ENCODE measurements at regions not wholly inside any gene's neighbourhood (a gene's known extent, or its start where the extent isn't known, plus 50 kb on each side); places are given as distances from the start of the nearest gene placed in this dataset.

- intact Hi-C loops (cut with DNase I), result no loop called here
- no peak overlapping the region for H3K27ac ChIP-seq
- H3K27me3 ChIP-seq, result no peaks in the 10 kb centered on the region
- H3K9me3 ChIP-seq, result no peaks in the 10 kb centered on the region
- DNase-seq (ENCODE audit: low spot score in 2 of 2), result no peak
- TF ChIP-seq CTCF (IDR thresholded peaks at IDR 0.05), result no peak
- H3K4me1 ChIP-seq, result no peaks in the 10 kb centered on the region
- no peaks in the 10 kb centered on the region for H3K36me3 ChIP-seq
- no peak overlapping the region for H3K4me3 ChIP-seq
Observed at GRCh38 chr10:113313722-113314121, 239.1 kb upstream of the HABP2 start.

GRCh38 chr10:113316506-113316905 is 236.3 kb upstream of the HABP2 start:
- Histone ChIP-seq H3K4me3 (no peak overlapping the region), H3K36me3 (no peaks in the 10 kb centered on the region), H3K27ac (no peak overlapping the region), H3K4me1 (no peaks in the 10 kb centered on the region), H3K9me3 (no peaks in the 10 kb centered on the region), H3K27me3 (no peaks in the 10 kb centered on the region)
- DNase-seq (ENCODE audit: low spot score in 2 of 2), result no peak
- intact Hi-C loops (cut with DNase I), result no loop called here
- no peak for TF ChIP-seq CTCF (IDR thresholded peaks at IDR 0.05)

GRCh38 chr10:113317489-113317888 is 235.4 kb upstream of the HABP2 start:
- Histone ChIP-seq H3K27me3 (no peaks in the 10 kb centered on the region), H3K4me3 (no peak overlapping the region), H3K9me3 (no peaks in the 10 kb centered on the region), H3K36me3 (no peaks in the 10 kb centered on the region), H3K27ac (no peak overlapping the region), H3K4me1 (no peaks in the 10 kb centered on the region)
- intact Hi-C loops (cut with DNase I), result no loop called here
- TF ChIP-seq CTCF (IDR thresholded peaks at IDR 0.05), result no peak
- DNase-seq (ENCODE audit: low spot score in 2 of 2), result no peak

GRCh38 chr10:113319479-113319878 is 233.4 kb upstream of the HABP2 start:
- Histone ChIP-seq H3K4me3 (no peak overlapping the region), H3K36me3 (no peaks in the 10 kb centered on the region), H3K4me1 (no peaks in the 10 kb centered on the region), H3K27ac (no peak overlapping the region), H3K27me3 (no peaks in the 10 kb centered on the region), H3K9me3 (no peaks in the 10 kb centered on the region)
- no peak for TF ChIP-seq CTCF (IDR thresholded peaks at IDR 0.05)
- DNase-seq (ENCODE audit: low spot score in 2 of 2), result no peak
- intact Hi-C loops (cut with DNase I), result no loop called here

GRCh38 chr10:113320211-113320610 is 232.6 kb upstream of the HABP2 start:
- Histone ChIP-seq H3K36me3 (no peaks in the 10 kb centered on the region), H3K27ac (no peak overlapping the region), H3K4me3 (no peak overlapping the region), H3K27me3 (no peaks in the 10 kb centered on the region), H3K9me3 (no peaks in the 10 kb centered on the region), H3K4me1 (no peaks in the 10 kb centered on the region)
- intact Hi-C loops (cut with DNase I), result no loop called here
- no peak for DNase-seq (ENCODE audit: low spot score in 2 of 2)
- no peak for TF ChIP-seq CTCF (IDR thresholded peaks at IDR 0.05)

GRCh38 chr10:113320987-113321386 is 231.9 kb upstream of the HABP2 start:
- Histone ChIP-seq H3K9me3 (no peaks in the 10 kb centered on the region), H3K4me3 (no peak overlapping the region), H3K36me3 (no peaks in the 10 kb centered on the region), H3K4me1 (peaks cover 0 to 6% of the 10 kb centered on the region in 2 donors), H3K27ac (no peak overlapping the region), H3K27me3 (no peaks in the 10 kb centered on the region)
- no peak for DNase-seq (ENCODE audit: low spot score in 2 of 2)
- TF ChIP-seq CTCF (IDR thresholded peaks at IDR 0.05), result no peak
- intact Hi-C loops (cut with DNase I), result no loop called here
